ENCODE measurements at regions not wholly inside any gene's neighbourhood (a gene's known extent, or its start where the extent isn't known, plus 50 kb on each side); places are given as distances from the start of the nearest gene placed in this dataset.

GRCh38 chr5:111676926-111677415 lies 80.0 kb downstream of the NREP start:
- Histone ChIP-seq H3K27ac (ENCODE audit: low read depth, low read length) (no peak overlapping the region), H3K4me3 (ENCODE audit: low read depth, low read length) (no peak overlapping the region), H3K79me2 (ENCODE audit: control insufficient read depth, insufficient read depth, low read length, unreplicated experiment) (no peaks in the 10 kb centered on the region), H3K27me3 (ENCODE audit: insufficient read depth, low read length) (no peaks in the 10 kb centered on the region), H3K36me3 (ENCODE audit: insufficient read depth, low read length) (no peaks in the 10 kb centered on the region), H3K4me1 (ENCODE audit: control insufficient read depth, insufficient read depth, low read length, unreplicated experiment) (peaks cover 31% of the 10 kb centered on the region), H2AFZ (ENCODE audit: low read length, unreplicated experiment) (no peak overlapping the region)

GRCh38 chr5:111676466-111676865 lies 80.5 kb downstream of the NREP start:
- Histone ChIP-seq H3K27me3 (ENCODE audit: insufficient read depth, low read length) (no peaks in the 10 kb centered on the region), H3K79me2 (ENCODE audit: control insufficient read depth, insufficient read depth, low read length, unreplicated experiment) (no peaks in the 10 kb centered on the region), H3K4me1 (ENCODE audit: control insufficient read depth, insufficient read depth, low read length, unreplicated experiment) (peaks cover 26% of the 10 kb centered on the region), H3K27ac (ENCODE audit: low read depth, low read length) (no peak overlapping the region), H2AFZ (ENCODE audit: low read length, unreplicated experiment) (no peak overlapping the region), H3K4me3 (ENCODE audit: low read depth, low read length) (no peak overlapping the region), H3K36me3 (ENCODE audit: insufficient read depth, low read length) (no peaks in the 10 kb centered on the region)

GRCh38 chr5:111675201-111675934 lies 81.6 kb downstream of the NREP start:
- Histone ChIP-seq H3K4me1 (ENCODE audit: control insufficient read depth, insufficient read depth, low read length, unreplicated experiment) (peaks cover 19% of the 10 kb centered on the region), H3K27me3 (ENCODE audit: insufficient read depth, low read length) (no peaks in the 10 kb centered on the region), H3K36me3 (ENCODE audit: insufficient read depth, low read length) (no peaks in the 10 kb centered on the region), H3K4me3 (ENCODE audit: low read depth, low read length) (no peak overlapping the region), H3K27ac (ENCODE audit: low read depth, low read length) (no peak overlapping the region), H3K79me2 (ENCODE audit: control insufficient read depth, insufficient read depth, low read length, unreplicated experiment) (no peaks in the 10 kb centered on the region), H2AFZ (ENCODE audit: low read length, unreplicated experiment) (no peak overlapping the region)

- H2AFZ ChIP-seq (ENCODE audit: low read length, unreplicated experiment): no peak overlapping the region
- no peak overlapping the region for H3K4me3 ChIP-seq (ENCODE audit: low read depth, low read length)
- no peaks in the 10 kb centered on the region for H3K79me2 ChIP-seq (ENCODE audit: control insufficient read depth, insufficient read depth, low read length, unreplicated experiment)
- H3K36me3 ChIP-seq (ENCODE audit: insufficient read depth, low read length): no peaks in the 10 kb centered on the region
- no peaks in the 10 kb centered on the region for H3K27me3 ChIP-seq (ENCODE audit: insufficient read depth, low read length)
- H3K4me1 ChIP-seq (ENCODE audit: control insufficient read depth, insufficient read depth, low read length, unreplicated experiment): peaks cover 10% of the 10 kb centered on the region
- no peak overlapping the region for H3K27ac ChIP-seq (ENCODE audit: low read depth, low read length)
These were observed 82.9 kb downstream of the NREP start for GRCh38 chr5:111673891-111674626.

- Histone ChIP-seq H2AFZ (ENCODE audit: low read length, unreplicated experiment) (no peak overlapping the region), H3K4me1 (ENCODE audit: control insufficient read depth, insufficient read depth, low read length, unreplicated experiment) (peaks cover 17% of the 10 kb centered on the region), H3K27ac (ENCODE audit: low read depth, low read length) (no peak overlapping the region), H3K36me3 (ENCODE audit: insufficient read depth, low read length) (no peaks in the 10 kb centered on the region), H3K4me3 (ENCODE audit: low read depth, low read length) (no peak overlapping the region), H3K27me3 (ENCODE audit: insufficient read depth, low read length) (no peaks in the 10 kb centered on the region), H3K79me2 (ENCODE audit: control insufficient read depth, insufficient read depth, low read length, unreplicated experiment) (no peaks in the 10 kb centered on the region)
These were observed 84.9 kb downstream of the NREP start for GRCh38 chr5:111672099-111672498.

GRCh38 chr5:111670826-111671492 lies 86.0 kb downstream of the NREP start:
- Histone ChIP-seq H3K27me3 (ENCODE audit: insufficient read depth, low read length) (no peaks in the 10 kb centered on the region), H3K4me1 (ENCODE audit: control insufficient read depth, insufficient read depth, low read length, unreplicated experiment) (peaks cover 7% of the 10 kb centered on the region), H3K4me3 (ENCODE audit: low read depth, low read length) (no peak overlapping the region), H2AFZ (ENCODE audit: low read length, unreplicated experiment) (no peak overlapping the region), H3K79me2 (ENCODE audit: control insufficient read depth, insufficient read depth, low read length, unreplicated experiment) (no peaks in the 10 kb centered on the region), H3K36me3 (ENCODE audit: insufficient read depth, low read length) (no peaks in the 10 kb centered on the region), H3K27ac (ENCODE audit: low read depth, low read length) (no peak overlapping the region)

GRCh38 chr5:111668477-111669414 lies 88.2 kb downstream of the NREP start:
- Histone ChIP-seq H2AFZ (ENCODE audit: low read length, unreplicated experiment) (no peak overlapping the region), H3K36me3 (ENCODE audit: insufficient read depth, low read length) (no peaks in the 10 kb centered on the region), H3K79me2 (ENCODE audit: control insufficient read depth, insufficient read depth, low read length, unreplicated experiment) (no peaks in the 10 kb centered on the region), H3K27me3 (ENCODE audit: insufficient read depth, low read length) (no peaks in the 10 kb centered on the region), H3K4me3 (ENCODE audit: low read depth, low read length) (no peak overlapping the region), H3K27ac (ENCODE audit: low read depth, low read length) (no peak overlapping the region), H3K4me1 (ENCODE audit: control insufficient read depth, insufficient read depth, low read length, unreplicated experiment) (peaks cover 7% of the 10 kb centered on the region)

GRCh38 chr5:111667128-111667736 lies 89.8 kb downstream of the NREP start:
- H3K4me1 ChIP-seq (ENCODE audit: control insufficient read depth, insufficient read depth, low read length, unreplicated experiment): peaks cover 7% of the 10 kb centered on the region

GRCh38 chr5:111656580-111656979 lies 100.4 kb downstream of the NREP start:
- H3K27me3 ChIP-seq (ENCODE audit: insufficient read depth, low read length): no peaks in the 10 kb centered on the region
- H3K4me1 ChIP-seq (ENCODE audit: control insufficient read depth, insufficient read depth, low read length, unreplicated experiment): peaks cover 5% of the 10 kb centered on the region
- no peaks in the 10 kb centered on the region for H3K79me2 ChIP-seq (ENCODE audit: control insufficient read depth, insufficient read depth, low read length, unreplicated experiment)
- H2AFZ ChIP-seq (ENCODE audit: low read length, unreplicated experiment): no peak overlapping the region
- H3K27ac ChIP-seq (ENCODE audit: low read depth, low read length): no peak overlapping the region
- H3K36me3 ChIP-seq (ENCODE audit: insufficient read depth, low read length): no peaks in the 10 kb centered on the region
- H3K4me3 ChIP-seq (ENCODE audit: low read depth, low read length): no peak overlapping the region

More at GRCh38 chr5:111667128-111667736, 89.8 kb downstream of the NREP start:
- H3K79me2 ChIP-seq (ENCODE audit: control insufficient read depth, insufficient read depth, low read length, unreplicated experiment): no peaks in the 10 kb centered on the region
- no peak overlapping the region for H3K27ac ChIP-seq (ENCODE audit: low read depth, low read length)
- H2AFZ ChIP-seq (ENCODE audit: low read length, unreplicated experiment): no peak overlapping the region
- H3K36me3 ChIP-seq (ENCODE audit: insufficient read depth, low read length): no peaks in the 10 kb centered on the region
- H3K27me3 ChIP-seq (ENCODE audit: insufficient read depth, low read length): no peaks in the 10 kb centered on the region
- H3K4me3 ChIP-seq (ENCODE audit: low read depth, low read length): no peak overlapping the region

Data from ACC112 (cell line).